Tibial nerve (tissue), 4 donors: ENCODE measurements at regions not wholly inside any gene's neighbourhood (a gene's known extent, or its start where the extent isn't known, plus 50 kb on each side); places are given as distances from the start of the nearest gene placed in this dataset.
A peak's percentile ranks its signal among the peaks of the same experiment; 100 is the strongest.

Experiments used
- DNase-seq, 2 donors: peaks; one replicate each; pipeline ENCODE4 v3.0.0-alpha.2; 2019; ENCODE audit warnings: low spot score in 2 of 2
- H3K27ac ChIP-seq, 4 donors: fragments of 200-600 bp; sonication (generic) in 3 of 4; one replicate each; pipeline ENCODE4 v1.5.1; 2017 to 2019; ENCODE audit warnings: mild to moderate bottlenecking in 1 of 4
- H3K27me3 ChIP-seq, 2 donors: fragments of 200-600 bp; sonication (generic) in 1 of 2; one replicate each; pipeline versions ENCODE4 v1.5.1 to v1.6.0; 2017 to 2019
- H3K36me3 ChIP-seq, 3 donors: fragments of 200-600 bp; sonication (generic); one replicate each; pipeline ENCODE4 v1.5.1; 2018 to 2019
- H3K4me1 ChIP-seq, 4 donors: fragments of 200-600 bp; sonication (generic) in 3 of 4; one replicate each; pipeline ENCODE4 v1.5.1; 2017 to 2019
- H3K4me3 ChIP-seq, 4 donors: fragments of 200-600 bp; sonication (generic) in 3 of 4; one replicate each; pipeline ENCODE4 v1.5.1; 2017 to 2019; ENCODE audit warnings: mild to moderate bottlenecking in 1 of 4, moderate library complexity in 1 of 4
- H3K9me3 ChIP-seq, 4 donors: fragments of 200-600 bp; sonication (generic) in 3 of 4; one replicate each; pipeline ENCODE4 v1.5.1; 2017 to 2019
- CTCF ChIP-seq, 5 experiments: fragments of 200-600 bp in 3 of 5; fragments of 450-650 bp in 2 of 5; sonication (generic) in 3 of 5; IDR thresholded peaks; one replicate each; pipeline ENCODE4 v1.5.1; 2016 to 2019; ENCODE audit warnings: antibody characterized with exemption in 5 of 5, mild to moderate bottlenecking in 3 of 5, moderate library complexity in 2 of 5
- EP300 ChIP-seq, 2 donors: sonication (generic); formaldehyde crosslinking; IDR thresholded peaks; one replicate each; pipeline ENCODE4 v1.6.1; 2017; ENCODE audit warnings: antibody characterized with exemption in 2 of 2, mild to moderate bottlenecking in 1 of 2
- POLR2A ChIP-seq, 2 donors: fragments of 450-650 bp; IDR thresholded peaks; one replicate each; pipeline ENCODE4 v1.6.1; 2017; ENCODE audit warnings: antibody characterized with exemption in 2 of 2, mild to moderate bottlenecking in 2 of 2, moderate library complexity in 2 of 2
- WGBS, 2 donors: methylation state at CpG; one replicate each; pipeline ENCODE4 v1.1.5; 2018; 5-methylcytosine and 5-hydroxymethylcytosine counted together

- no peak for TF ChIP-seq CTCF (IDR thresholded peaks at IDR 0.05)
- TF ChIP-seq EP300 (IDR thresholded peaks at IDR 0.05) = no peak
- TF ChIP-seq POLR2A (IDR thresholded peaks at IDR 0.05) = no peak
- no peaks in the 10 kb centered on the region for H3K27me3 ChIP-seq
- H3K9me3 ChIP-seq = no peaks in the 10 kb centered on the region
- H3K4me3 ChIP-seq = no peak overlapping the region
- WGBS, 2 donors = 90 to 95% methylated on average over 1 of the region's 1 CpG
- no peaks in the 10 kb centered on the region for H3K4me1 ChIP-seq
- DNase-seq = no peak
- no peak overlapping the region for H3K27ac ChIP-seq
- H3K36me3 ChIP-seq = no peaks in the 10 kb centered on the region
Measured at GRCh38 chr10:42482411-42482810, 156.0 kb downstream of the ZNF33B start.

- Histone ChIP-seq H3K4me1 (peaks cover 0 to 4% (median 0%) of the 10 kb centered on the region in 4 donors), H3K9me3 (peaks cover 0 to 8% (median 0%) of the 10 kb centered on the region in 4 donors), H3K27me3 (peaks cover 0 to 9% of the 10 kb centered on the region in 2 donors), H3K36me3 (no peaks in the 10 kb centered on the region), H3K4me3 (no peak overlapping the region), H3K27ac (no peak overlapping the region)
- DNase-seq = no peak
- TF ChIP-seq POLR2A (IDR thresholded peaks at IDR 0.05) (no peak), EP300 (IDR thresholded peaks at IDR 0.05) (no peak)
- WGBS, 2 donors = 91 to 95% methylated on average over 1 of the region's 1 CpG
Measured at GRCh38 chr10:42479057-42479456, 159.3 kb downstream of the ZNF33B start.

GRCh38 chr10:42477170-42477569 lies 161.2 kb downstream of the ZNF33B start:
- peaks cover 0 to 9% of the 10 kb centered on the region in 2 donors for H3K27me3 ChIP-seq
- H3K4me1 ChIP-seq = peaks cover 0 to 4% (median 0%) of the 10 kb centered on the region in 4 donors
- no peak for TF ChIP-seq POLR2A (IDR thresholded peaks at IDR 0.05)
- TF ChIP-seq EP300 (IDR thresholded peaks at IDR 0.05) = no peak
- TF ChIP-seq CTCF (IDR thresholded peaks at IDR 0.05) = no peak
- H3K27ac ChIP-seq = no peak overlapping the region
- no peak for DNase-seq
- peaks cover 0 to 8% (median 0%) of the 10 kb centered on the region in 4 donors for H3K9me3 ChIP-seq
- 88% methylated on average over 19 of the region's 19 CpGs for WGBS, 2 donors
- H3K36me3 ChIP-seq = no peaks in the 10 kb centered on the region
- H3K4me3 ChIP-seq = no peak overlapping the region

- TF ChIP-seq CTCF (IDR thresholded peaks at IDR 0.05) = no peak
- no peak for TF ChIP-seq EP300 (IDR thresholded peaks at IDR 0.05)
- TF ChIP-seq POLR2A (IDR thresholded peaks at IDR 0.05) = no peak
- DNase-seq = no peak
- H3K36me3 ChIP-seq = no peaks in the 10 kb centered on the region
- peak overlapping the region in 3 of 4 donors; percentile 15 to 42 (median 19) for H3K4me3 ChIP-seq
- H3K27me3 ChIP-seq = peaks cover 0 to 9% of the 10 kb centered on the region in 2 donors
- peaks cover 0 to 8% (median 0%) of the 10 kb centered on the region in 4 donors for H3K9me3 ChIP-seq
- H3K27ac ChIP-seq = no peak overlapping the region
- peaks cover 0 to 4% (median 0%) of the 10 kb centered on the region in 4 donors for H3K4me1 ChIP-seq
- WGBS, 2 donors = 8 to 9% methylated on average over 13 to 20 of the region's 20 CpGs
Measured at GRCh38 chr10:42476101-42476500, 162.3 kb downstream of the ZNF33B start.

GRCh38 chr10:42475168-42476098 lies 162.9 kb downstream of the ZNF33B start:
- DNase-seq = no peak
- H3K27ac ChIP-seq = no peak overlapping the region
- H3K4me3 ChIP-seq = peak overlapping the region in 3 of 4 donors; percentile 15 to 42 (median 19)
- 41 to 45% methylated on average over 33 to 34 of the region's 52 CpGs for WGBS, 2 donors
- peaks cover 0 to 9% of the 10 kb centered on the region in 2 donors for H3K27me3 ChIP-seq
- TF ChIP-seq POLR2A (IDR thresholded peaks at IDR 0.05) (no peak), EP300 (IDR thresholded peaks at IDR 0.05) (no peak), CTCF (IDR thresholded peaks at IDR 0.05) (no peak)
- peaks cover 0 to 8% (median 0%) of the 10 kb centered on the region in 4 donors for H3K9me3 ChIP-seq
- peaks cover 0 to 4% (median 0%) of the 10 kb centered on the region in 4 donors for H3K4me1 ChIP-seq
- H3K36me3 ChIP-seq = no peaks in the 10 kb centered on the region
